HEK293 (cell line): ENCODE measurements at regions not wholly inside any gene's neighbourhood (a gene's known extent, or its start where the extent isn't known, plus 50 kb on each side); places are given as distances from the start of the nearest gene placed in this dataset.

Experiments used
- KLF16 ChIP-seq: fragments of 450-650 bp; formaldehyde crosslinking; IDR thresholded peaks from 2 replicates; pipeline ENCODE4 v1.5.1; 2017; ENCODE audit warnings: missing biosample characterization, missing genetic modification characterization
- MZF1 ChIP-seq: fragments of 450-650 bp; formaldehyde crosslinking; IDR thresholded peaks from 2 replicates; pipeline ENCODE4 v1.5.1; 2017; ENCODE audit warnings: missing biosample characterization, missing genetic modification characterization, borderline replicate concordance
- RBAK ChIP-seq: fragments of 450-650 bp; formaldehyde crosslinking; IDR thresholded peaks from 2 replicates; pipeline ENCODE4 v1.5.1; 2016; ENCODE audit warnings: missing biosample characterization, missing genetic modification characterization
- TCF7L2 ChIP-seq: IDR thresholded peaks from 2 replicates; pipeline ENCODE4 v1.6.1; 2011; ENCODE audit warnings: low read depth, mild to moderate bottlenecking, inconsistent platforms, low read length, moderate library complexity, borderline replicate concordance
- TRIM28 ChIP-seq: IDR thresholded peaks from 2 replicates; pipeline ENCODE4 v1.6.1; 2011; ENCODE audit warnings: low read length, control low read depth, borderline replicate concordance
- ZNF146 ChIP-seq: fragments of 450-650 bp; formaldehyde crosslinking; IDR thresholded peaks from 2 replicates; pipeline ENCODE4 v1.5.1; 2016; ENCODE audit warnings: missing biosample characterization, missing genetic modification characterization
- ZNF184 ChIP-seq: fragments of 450-650 bp; IDR thresholded peaks from 2 replicates; pipeline ENCODE4 v1.5.1; 2018; ENCODE audit warnings: missing biosample characterization, mild to moderate bottlenecking, missing genetic modification characterization
- ZNF24 ChIP-seq: fragments of 450-650 bp; formaldehyde crosslinking; IDR thresholded peaks from 2 replicates; pipeline ENCODE4 v1.5.1; 2016; ENCODE audit warnings: missing biosample characterization, missing genetic modification characterization
- ZNF274 ChIP-seq, 2 experiments: fragments of 200-500 bp in 1 of 2; fragments of 450-650 bp in 1 of 2; sonication (Bioruptor generic) in 1 of 2; formaldehyde crosslinking in 1 of 2; IDR thresholded peaks; 2 replicates each; pipeline versions ENCODE4 v1.5.1 to v1.6.1; 2014 to 2016; ENCODE audit warnings: borderline replicate concordance in 1 of 2, inconsistent platforms in 1 of 2, low read length in 1 of 2, missing biosample characterization in 1 of 2, missing genetic modification characterization in 1 of 2
- ZNF521 ChIP-seq: fragments of 450-650 bp; formaldehyde crosslinking; IDR thresholded peaks from 2 replicates; pipeline ENCODE4 v1.5.1; 2017; ENCODE audit warnings: missing biosample characterization, mild to moderate bottlenecking, missing genetic modification characterization
- ZNF529 ChIP-seq: fragments of 450-650 bp; formaldehyde crosslinking; IDR thresholded peaks from 2 replicates; pipeline ENCODE4 v1.5.1; 2017; ENCODE audit warnings: missing genetic modification characterization, missing biosample characterization; ENCODE audit not compliant: insufficient replicate concordance
- TF ChIP-seq, protein P1 (sequence below): fragments of 450-650 bp; formaldehyde crosslinking; IDR thresholded peaks from 2 replicates; pipeline ENCODE4 v1.5.1; 2016; ENCODE audit warnings: missing biosample characterization, missing genetic modification characterization
- TF ChIP-seq, protein P2 (sequence below): fragments of 450-650 bp; formaldehyde crosslinking; IDR thresholded peaks from 2 replicates; pipeline ENCODE4 v1.5.1; 2016; ENCODE audit warnings: missing biosample characterization, missing genetic modification characterization

DNA sequence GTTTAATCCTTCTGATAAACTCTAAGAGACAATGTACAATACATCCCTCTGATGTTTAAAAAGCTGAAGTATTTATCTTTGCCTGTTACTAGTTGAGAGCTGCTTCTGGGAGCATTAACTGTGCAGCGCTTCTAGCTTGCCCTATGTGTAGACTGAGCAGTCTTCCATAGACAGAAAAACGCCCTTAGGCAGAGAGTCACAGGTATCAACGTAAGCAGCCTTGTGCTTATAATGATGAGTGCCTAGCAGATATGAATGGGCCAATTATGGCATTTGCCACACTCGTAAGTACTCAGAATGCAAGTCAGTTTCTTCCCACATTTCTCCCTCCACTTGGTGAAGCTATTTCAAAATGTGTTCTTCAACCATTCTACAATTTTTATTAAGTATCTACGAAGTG is 731.1 kb upstream of the SLC8A1 start:
- TF ChIP-seq TRIM28 = no peak
- TF ChIP-seq, protein P1, sequence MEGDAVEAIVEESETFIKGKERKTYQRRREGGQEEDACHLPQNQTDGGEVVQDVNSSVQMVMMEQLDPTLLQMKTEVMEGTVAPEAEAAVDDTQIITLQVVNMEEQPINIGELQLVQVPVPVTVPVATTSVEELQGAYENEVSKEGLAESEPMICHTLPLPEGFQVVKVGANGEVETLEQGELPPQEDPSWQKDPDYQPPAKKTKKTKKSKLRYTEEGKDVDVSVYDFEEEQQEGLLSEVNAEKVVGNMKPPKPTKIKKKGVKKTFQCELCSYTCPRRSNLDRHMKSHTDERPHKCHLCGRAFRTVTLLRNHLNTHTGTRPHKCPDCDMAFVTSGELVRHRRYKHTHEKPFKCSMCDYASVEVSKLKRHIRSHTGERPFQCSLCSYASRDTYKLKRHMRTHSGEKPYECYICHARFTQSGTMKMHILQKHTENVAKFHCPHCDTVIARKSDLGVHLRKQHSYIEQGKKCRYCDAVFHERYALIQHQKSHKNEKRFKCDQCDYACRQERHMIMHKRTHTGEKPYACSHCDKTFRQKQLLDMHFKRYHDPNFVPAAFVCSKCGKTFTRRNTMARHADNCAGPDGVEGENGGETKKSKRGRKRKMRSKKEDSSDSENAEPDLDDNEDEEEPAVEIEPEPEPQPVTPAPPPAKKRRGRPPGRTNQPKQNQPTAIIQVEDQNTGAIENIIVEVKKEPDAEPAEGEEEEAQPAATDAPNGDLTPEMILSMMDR (tag by site-specific recombination) = no peak
- no peak for TF ChIP-seq MZF1 (tag by site-specific recombination)
- TF ChIP-seq, protein P2, sequence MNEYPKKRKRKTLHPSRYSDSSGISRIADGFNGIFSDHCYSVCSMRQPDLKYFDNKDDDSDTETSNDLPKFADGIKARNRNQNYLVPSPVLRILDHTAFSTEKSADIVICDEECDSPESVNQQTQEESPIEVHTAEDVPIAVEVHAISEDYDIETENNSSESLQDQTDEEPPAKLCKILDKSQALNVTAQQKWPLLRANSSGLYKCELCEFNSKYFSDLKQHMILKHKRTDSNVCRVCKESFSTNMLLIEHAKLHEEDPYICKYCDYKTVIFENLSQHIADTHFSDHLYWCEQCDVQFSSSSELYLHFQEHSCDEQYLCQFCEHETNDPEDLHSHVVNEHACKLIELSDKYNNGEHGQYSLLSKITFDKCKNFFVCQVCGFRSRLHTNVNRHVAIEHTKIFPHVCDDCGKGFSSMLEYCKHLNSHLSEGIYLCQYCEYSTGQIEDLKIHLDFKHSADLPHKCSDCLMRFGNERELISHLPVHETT (tag by site-specific recombination) = no peak
- TF ChIP-seq KLF16 (tag by site-specific recombination) = no peak
- no peak for TF ChIP-seq ZNF521 (tag by site-specific recombination)
- TF ChIP-seq TCF7L2 = no peak
- no peak for TF ChIP-seq ZNF274 (IDR thresholded peaks at IDR 0.05; ENCODE audit: low read length)
- TF ChIP-seq ZNF274 (tag by site-specific recombination; IDR thresholded peaks at IDR 0.05; ENCODE audit: borderline replicate concordance) = no peak
- TF ChIP-seq ZNF184 (tag by site-specific recombination) = no peak
- TF ChIP-seq ZNF529 (tag by site-specific recombination) = no peak
- TF ChIP-seq RBAK (tag by site-specific recombination) = no peak
- no peak for TF ChIP-seq ZNF24 (tag by site-specific recombination)
- no peak for TF ChIP-seq ZNF146 (tag by site-specific recombination)
